ENCODE measurements at regions not wholly inside any gene's neighbourhood (a gene's known extent, or its start where the extent isn't known, plus 50 kb on each side); places are given as distances from the start of the nearest gene placed in this dataset.

DNA sequence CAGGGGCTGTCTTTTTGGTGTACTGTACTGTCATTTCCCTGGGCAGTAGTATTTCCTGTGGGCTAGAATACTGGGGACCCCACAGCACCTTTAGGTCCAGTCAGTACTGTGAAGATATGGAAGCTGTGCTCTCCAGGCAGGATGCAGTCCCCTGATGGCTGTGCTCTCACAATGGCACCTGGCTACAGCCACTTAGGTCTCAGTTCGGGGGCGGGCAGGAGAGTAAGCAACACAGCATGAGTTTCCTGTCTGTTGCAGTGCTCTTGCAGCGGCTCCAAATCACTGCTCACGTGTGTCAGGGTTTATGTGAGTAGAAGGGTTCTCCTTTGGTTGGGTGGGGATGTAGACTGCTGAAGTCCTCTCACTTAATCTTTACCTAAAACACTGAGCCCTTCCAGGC is 810.4 kb downstream of the DACH1 start:
- TF ChIP-seq, protein P1, sequence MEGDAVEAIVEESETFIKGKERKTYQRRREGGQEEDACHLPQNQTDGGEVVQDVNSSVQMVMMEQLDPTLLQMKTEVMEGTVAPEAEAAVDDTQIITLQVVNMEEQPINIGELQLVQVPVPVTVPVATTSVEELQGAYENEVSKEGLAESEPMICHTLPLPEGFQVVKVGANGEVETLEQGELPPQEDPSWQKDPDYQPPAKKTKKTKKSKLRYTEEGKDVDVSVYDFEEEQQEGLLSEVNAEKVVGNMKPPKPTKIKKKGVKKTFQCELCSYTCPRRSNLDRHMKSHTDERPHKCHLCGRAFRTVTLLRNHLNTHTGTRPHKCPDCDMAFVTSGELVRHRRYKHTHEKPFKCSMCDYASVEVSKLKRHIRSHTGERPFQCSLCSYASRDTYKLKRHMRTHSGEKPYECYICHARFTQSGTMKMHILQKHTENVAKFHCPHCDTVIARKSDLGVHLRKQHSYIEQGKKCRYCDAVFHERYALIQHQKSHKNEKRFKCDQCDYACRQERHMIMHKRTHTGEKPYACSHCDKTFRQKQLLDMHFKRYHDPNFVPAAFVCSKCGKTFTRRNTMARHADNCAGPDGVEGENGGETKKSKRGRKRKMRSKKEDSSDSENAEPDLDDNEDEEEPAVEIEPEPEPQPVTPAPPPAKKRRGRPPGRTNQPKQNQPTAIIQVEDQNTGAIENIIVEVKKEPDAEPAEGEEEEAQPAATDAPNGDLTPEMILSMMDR (conservative IDR thresholded peaks at IDR 0.05; ENCODE audit: low read depth, low read length): no peak
- TF ChIP-seq EZH2phosphoT487 (IDR thresholded peaks at IDR 0.05; ENCODE audit: borderline replicate concordance, low read length): no peak
- no peak for TF ChIP-seq EZH2 (IDR thresholded peaks at IDR 0.05; ENCODE audit: low read length, unreplicated experiment)
- Histone ChIP-seq H3K27ac (ENCODE audit: low read length) (no peak overlapping the region), H3K79me2 (ENCODE audit: low read length) (no peaks in the 10 kb centered on the region), H3F3A (ENCODE audit: low read length, unreplicated experiment) (no peaks in the 10 kb centered on the region), H4K20me1 (ENCODE audit: low read length) (no peaks in the 10 kb centered on the region), H3K4me2 (ENCODE audit: low read length) (no peak overlapping the region), H3K9me3 (ENCODE audit: low read length) (no peaks in the 10 kb centered on the region), H3K9ac (ENCODE audit: low read length) (no peak overlapping the region), H3K4me3 (ENCODE audit: low read length) (no peak overlapping the region), H3K27me3 (ENCODE audit: low read length) (no peaks in the 10 kb centered on the region), H2AFZ (ENCODE audit: low read length) (no peak overlapping the region), H3K4me1 (ENCODE audit: insufficient read depth, low read length) (no peaks in the 10 kb centered on the region), H3K36me3 (ENCODE audit: low read depth, low read length) (no peaks in the 10 kb centered on the region), H3K9me2 (replicated peaks; ENCODE audit: low read length) (no peaks in the 10 kb centered on the region)
- POLR2A ChIA-PET (ENCODE audit: unreplicated experiment): no interaction called here
- CTCF ChIA-PET: no interaction called here
- intact Hi-C loops (cut with micrococcal nuclease): no loop called here
- no TSS peak for BruUV-seq (replicated peaks)
- ATAC-seq: no peak
- no peak for DNase-seq

DNA sequence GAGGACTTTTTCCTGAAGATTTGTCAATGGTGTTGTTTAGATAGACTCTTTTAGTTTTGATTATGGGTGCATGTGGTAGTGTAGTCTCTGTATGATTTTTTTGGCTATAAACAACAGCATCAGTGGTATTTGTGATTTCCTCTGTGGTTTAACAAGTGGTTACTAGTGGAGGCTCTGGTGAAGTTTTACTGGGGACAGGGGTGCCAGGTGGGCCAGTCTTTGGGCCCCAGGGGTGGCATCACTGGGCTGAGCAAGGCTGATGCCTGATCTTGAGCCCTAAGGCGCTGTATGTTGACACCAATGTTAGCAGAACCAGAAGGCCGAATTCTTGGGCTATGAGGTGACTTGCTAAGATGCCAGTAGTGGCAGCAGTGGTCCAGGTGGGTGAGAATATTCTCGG is 811.4 kb downstream of the DACH1 start:
- BruUV-seq (replicated peaks): no TSS peak
- CTCF ChIA-PET: no interaction called here

DNA sequence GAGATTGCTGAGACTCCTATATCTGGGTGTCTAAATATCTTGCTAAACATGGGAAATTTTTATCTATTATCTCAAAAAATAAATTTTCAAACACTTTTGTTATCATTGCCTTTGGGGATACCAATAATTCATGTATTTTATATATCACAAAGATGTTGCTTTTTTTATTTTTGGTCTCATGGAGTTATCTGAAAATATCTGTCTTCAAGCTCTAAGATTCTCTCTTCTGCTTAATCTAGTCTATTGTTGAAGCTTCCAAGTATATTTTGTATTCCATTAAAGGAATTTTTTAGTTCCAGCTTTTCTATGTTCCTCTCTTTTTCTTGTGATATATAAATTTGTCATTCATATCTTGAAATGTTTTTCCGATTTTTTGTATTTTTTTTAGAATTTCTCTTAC is 812.0 kb downstream of the DACH1 start:
- Histone ChIP-seq H3K27me3 (ENCODE audit: low read length) (no peaks in the 10 kb centered on the region), H3K79me2 (ENCODE audit: low read length) (no peaks in the 10 kb centered on the region), H3K9me3 (ENCODE audit: low read length) (no peaks in the 10 kb centered on the region), H3K4me2 (ENCODE audit: low read length) (no peak overlapping the region), H4K20me1 (ENCODE audit: low read length) (no peaks in the 10 kb centered on the region), H3K9me2 (replicated peaks; ENCODE audit: low read length) (no peaks in the 10 kb centered on the region), H3K36me3 (ENCODE audit: low read depth, low read length) (no peaks in the 10 kb centered on the region), H3K27ac (ENCODE audit: low read length) (no peak overlapping the region), H3K9ac (ENCODE audit: low read length) (no peak overlapping the region), H2AFZ (ENCODE audit: low read length) (no peak overlapping the region), H3K4me3 (ENCODE audit: low read length) (no peak overlapping the region), H3F3A (ENCODE audit: low read length, unreplicated experiment) (no peaks in the 10 kb centered on the region), H3K4me1 (ENCODE audit: insufficient read depth, low read length) (no peaks in the 10 kb centered on the region)
- TF ChIP-seq, protein P1 (conservative IDR thresholded peaks at IDR 0.05; ENCODE audit: low read depth, low read length): no peak
- TF ChIP-seq EZH2 (IDR thresholded peaks at IDR 0.05; ENCODE audit: low read length, unreplicated experiment): no peak
- TF ChIP-seq EZH2phosphoT487 (IDR thresholded peaks at IDR 0.05; ENCODE audit: borderline replicate concordance, low read length): no peak
- ChIA-PET POLR2A (ENCODE audit: unreplicated experiment) (no interaction called here), CTCF (no interaction called here)
- intact Hi-C loops (cut with micrococcal nuclease): no loop called here
- BruUV-seq (replicated peaks): no TSS peak
- DNase-seq: no peak
- no peak for ATAC-seq

More for the DNA sequence above, 811.4 kb downstream of the DACH1 start:
- POLR2A ChIA-PET (ENCODE audit: unreplicated experiment): no interaction called here
- H3K9me2 ChIP-seq (replicated peaks; ENCODE audit: low read length): no peaks in the 10 kb centered on the region
- no peak overlapping the region for H3K27ac ChIP-seq (ENCODE audit: low read length)
- no peak overlapping the region for H3K9ac ChIP-seq (ENCODE audit: low read length)
- H3K9me3 ChIP-seq (ENCODE audit: low read length): no peaks in the 10 kb centered on the region
- no peaks in the 10 kb centered on the region for H3K27me3 ChIP-seq (ENCODE audit: low read length)
- intact Hi-C loops (cut with micrococcal nuclease): no loop called here
- H3K4me2 ChIP-seq (ENCODE audit: low read length): no peak overlapping the region
- ATAC-seq (no peak), DNase-seq (no peak)
- no peaks in the 10 kb centered on the region for H3K36me3 ChIP-seq (ENCODE audit: low read depth, low read length)
- no peaks in the 10 kb centered on the region for H4K20me1 ChIP-seq (ENCODE audit: low read length)
- no peaks in the 10 kb centered on the region for H3K4me1 ChIP-seq (ENCODE audit: insufficient read depth, low read length)
- TF ChIP-seq EZH2 (IDR thresholded peaks at IDR 0.05; ENCODE audit: low read length, unreplicated experiment): no peak
- no peak for TF ChIP-seq EZH2phosphoT487 (IDR thresholded peaks at IDR 0.05; ENCODE audit: borderline replicate concordance, low read length)
- TF ChIP-seq, protein P1 (conservative IDR thresholded peaks at IDR 0.05; ENCODE audit: low read depth, low read length): no peak
- no peak overlapping the region for H2AFZ ChIP-seq (ENCODE audit: low read length)
- no peaks in the 10 kb centered on the region for H3K79me2 ChIP-seq (ENCODE audit: low read length)
- H3F3A ChIP-seq (ENCODE audit: low read length, unreplicated experiment): no peaks in the 10 kb centered on the region
- H3K4me3 ChIP-seq (ENCODE audit: low read length): no peak overlapping the region
